Stimulated activated CD4-positive, alpha-beta T cell treated with anti-CD3 and anti-CD28 coated beads, TNF-alpha, amount 100 ng/mL, for 24 hours (primary cell): ENCODE measurements at regions not wholly inside any gene's neighbourhood (a gene's known extent, or its start where the extent isn't known, plus 50 kb on each side); places are given as distances from the start of the nearest gene placed in this dataset.

Experiments used
- DNase-seq, 3 experiments: peaks; one replicate each; pipeline ENCODE4 v3.0.0-alpha.2; 2020; ENCODE audit warnings: low read depth in 3 of 3

- no peak for DNase-seq
Measured at GRCh38 chr16:85471469-85472431, 141.4 kb upstream of the GSE1 start.

DNA sequence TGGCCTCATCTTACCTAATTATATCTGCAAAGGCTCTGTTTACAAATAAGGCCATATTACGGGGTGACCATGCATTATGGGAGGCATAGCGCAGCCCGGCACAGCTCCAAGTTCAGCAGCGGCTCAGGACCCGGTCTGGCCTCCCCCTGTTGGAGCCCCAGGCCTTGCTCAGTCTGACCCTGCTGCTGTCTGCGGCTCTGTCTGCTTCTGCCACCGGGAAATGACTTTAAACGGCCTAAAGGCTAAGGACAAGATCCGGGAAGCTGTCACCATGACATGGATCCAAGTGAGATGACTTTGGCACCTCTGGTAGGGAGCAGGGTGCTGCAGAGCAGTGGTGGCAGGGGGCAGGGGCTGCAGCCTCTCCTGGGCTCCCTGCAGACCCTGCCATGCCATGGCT lies 140.6 kb upstream of the GSE1 start:
- DNase-seq, result no peak

DNA sequence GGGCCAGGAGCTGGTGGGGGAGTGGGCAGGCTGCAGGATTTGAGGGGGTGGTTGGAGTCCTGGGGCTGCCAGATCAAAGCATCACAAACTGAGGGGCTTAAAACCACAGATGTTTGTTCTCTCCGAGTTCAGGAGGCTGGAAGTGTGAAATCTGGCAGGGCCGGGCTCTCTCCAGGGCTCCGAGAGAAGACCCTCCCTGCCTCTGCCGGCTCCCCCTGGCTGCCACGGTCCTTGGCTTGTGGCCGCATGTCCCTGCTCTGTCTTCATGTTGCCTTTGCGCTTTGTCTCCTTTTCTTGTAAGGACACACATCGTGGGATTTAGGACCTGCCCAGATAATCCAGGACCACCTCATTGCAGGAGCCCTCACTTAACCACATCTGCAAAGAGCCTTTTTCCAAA lies 139.8 kb upstream of the GSE1 start:
- DNase-seq, result no peak

DNA sequence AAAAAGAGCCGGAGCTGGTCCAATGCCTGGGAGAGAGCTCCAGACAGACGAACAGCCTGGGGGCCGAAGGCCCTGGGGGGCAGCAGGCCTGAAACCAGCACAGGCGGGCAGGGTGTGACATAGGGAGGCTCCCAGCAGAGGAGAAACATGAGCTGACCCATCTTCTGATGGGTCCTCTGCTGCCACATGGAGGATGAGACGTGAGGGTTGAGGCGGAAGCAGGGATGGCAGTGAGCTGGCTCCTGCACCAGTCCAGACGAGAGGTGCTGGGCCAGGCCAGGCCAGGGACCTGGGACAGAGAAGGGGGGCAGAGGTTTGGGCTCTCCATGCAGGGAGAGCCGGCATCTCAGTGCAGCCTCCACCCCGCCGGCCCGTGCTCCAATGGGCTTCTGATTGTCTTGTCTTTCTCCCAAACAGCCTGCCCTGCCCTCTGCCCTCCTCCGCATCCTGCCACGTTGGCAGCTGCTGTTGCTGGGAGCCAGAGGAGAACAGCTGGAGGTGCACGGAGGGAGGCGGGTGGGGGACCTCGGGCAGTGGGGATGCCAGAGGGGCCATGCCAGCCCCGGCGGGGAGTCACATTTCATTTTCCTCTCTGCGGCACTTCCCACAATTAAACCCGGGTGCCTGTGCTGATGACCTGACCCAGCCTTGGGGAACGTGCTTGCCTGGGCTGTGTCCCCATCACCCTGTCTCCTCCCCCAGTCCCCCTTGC lies 139.1 kb upstream of the GSE1 start:
- DNase-seq, result no peak

DNA sequence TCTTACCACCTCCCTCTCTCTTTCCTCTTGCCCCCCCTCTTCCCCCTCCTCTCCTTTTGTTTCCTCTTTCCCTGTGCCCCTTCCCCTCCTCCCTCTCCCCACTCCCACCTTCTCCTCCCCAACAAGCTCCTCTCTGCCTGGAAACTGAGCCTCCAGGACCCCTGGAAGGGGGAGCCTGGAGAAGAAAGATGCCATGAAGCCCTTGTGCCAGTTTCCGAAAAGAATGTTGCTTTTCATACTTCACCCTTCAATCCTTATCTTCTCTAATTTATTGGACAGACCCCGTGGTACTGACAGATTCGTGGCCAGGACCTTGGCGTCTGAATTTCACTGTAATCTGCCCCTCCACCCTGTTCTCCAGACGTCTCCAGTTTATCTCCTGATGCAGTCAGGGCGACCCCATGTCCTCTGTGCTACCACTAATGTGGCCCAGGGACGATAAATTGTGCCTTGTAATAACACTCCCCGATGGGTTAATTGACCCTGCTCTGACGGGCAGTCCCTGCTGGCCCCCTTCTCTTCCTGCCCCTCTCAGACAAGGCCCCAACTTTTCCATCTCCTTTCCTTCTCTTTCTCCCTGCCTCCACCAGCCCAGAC lies 138.4 kb upstream of the GSE1 start:
- no peak for DNase-seq

DNA sequence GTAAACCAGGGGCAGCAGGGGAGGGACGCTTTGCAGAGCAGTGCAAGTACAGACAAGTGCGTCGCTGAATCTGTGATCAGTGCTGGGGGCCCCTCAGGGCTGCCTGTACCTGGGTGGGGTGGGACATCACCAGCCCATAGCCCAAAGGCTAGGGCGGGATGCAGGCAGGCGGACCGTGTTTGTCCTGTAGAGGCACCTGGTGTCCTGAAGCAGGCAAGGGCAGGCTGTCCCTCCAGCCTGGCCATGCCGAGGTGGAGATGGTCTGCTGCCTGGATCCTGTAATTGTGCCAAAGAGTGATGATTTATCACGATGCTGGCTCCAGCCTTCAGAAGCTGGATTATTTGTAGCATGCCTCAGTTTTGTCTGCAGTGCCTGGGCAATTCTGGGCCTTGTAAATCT lies 137.9 kb upstream of the GSE1 start:
- DNase-seq, result no peak

GRCh38 chr16:85475691-85476300 lies 137.3 kb upstream of the GSE1 start:
- DNase-seq, result no peak

- no peak for DNase-seq
Measured at GRCh38 chr16:85476389-85476788, 136.7 kb upstream of the GSE1 start.

DNA sequence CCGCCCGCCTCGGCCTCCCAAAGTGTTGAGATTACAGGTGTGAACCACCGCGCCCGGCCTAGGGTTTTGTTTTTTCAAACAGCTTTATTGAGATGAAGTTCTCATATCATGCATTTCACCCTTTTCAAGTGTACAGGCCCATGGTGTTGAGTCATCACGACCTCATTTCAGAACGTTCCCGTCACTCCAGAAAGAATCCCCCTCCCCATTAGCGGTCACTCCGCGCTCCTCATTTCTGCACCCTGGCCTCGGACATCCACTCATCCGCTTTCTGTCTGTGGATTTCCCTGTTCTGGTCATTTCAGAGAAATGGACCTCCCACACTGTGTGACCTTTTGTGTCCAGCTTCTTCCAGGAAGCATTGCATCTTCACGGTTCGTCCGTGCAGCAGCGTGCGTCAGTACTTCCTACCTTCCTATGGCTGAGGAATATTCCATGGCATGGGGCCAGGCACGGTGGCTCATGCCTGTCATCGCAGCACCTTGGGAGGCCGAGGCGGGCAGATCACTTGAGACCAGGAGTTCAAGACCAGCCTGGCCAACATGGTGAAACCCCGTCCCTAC lies 135.2 kb upstream of the GSE1 start:
- no peak for DNase-seq

- no peak for DNase-seq
Measured at GRCh38 chr16:85479972-85480726, 133.0 kb upstream of the GSE1 start.

DNA sequence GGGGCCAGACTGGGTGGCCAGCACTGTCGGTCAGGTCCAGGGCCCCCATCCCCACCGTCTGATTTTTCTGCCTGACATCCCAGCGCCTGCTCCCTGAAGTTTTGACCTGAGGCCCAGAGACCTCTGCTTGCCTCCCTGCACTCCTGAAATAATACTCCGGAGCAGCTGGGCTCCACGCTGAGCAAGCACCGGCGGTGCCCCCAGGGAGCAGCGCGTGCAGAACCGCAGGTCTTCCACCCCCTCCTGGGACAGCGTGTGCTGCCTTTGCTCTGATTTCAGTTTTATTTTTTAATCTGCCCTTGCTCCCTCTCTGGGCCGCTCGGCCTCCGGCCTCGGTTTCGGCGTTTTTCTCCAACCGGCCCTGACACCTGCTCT lies 132.4 kb upstream of the GSE1 start:
- no peak for DNase-seq

- DNase-seq, result no peak
Measured at GRCh38 chr16:85481206-85481605, 131.9 kb upstream of the GSE1 start.

DNA sequence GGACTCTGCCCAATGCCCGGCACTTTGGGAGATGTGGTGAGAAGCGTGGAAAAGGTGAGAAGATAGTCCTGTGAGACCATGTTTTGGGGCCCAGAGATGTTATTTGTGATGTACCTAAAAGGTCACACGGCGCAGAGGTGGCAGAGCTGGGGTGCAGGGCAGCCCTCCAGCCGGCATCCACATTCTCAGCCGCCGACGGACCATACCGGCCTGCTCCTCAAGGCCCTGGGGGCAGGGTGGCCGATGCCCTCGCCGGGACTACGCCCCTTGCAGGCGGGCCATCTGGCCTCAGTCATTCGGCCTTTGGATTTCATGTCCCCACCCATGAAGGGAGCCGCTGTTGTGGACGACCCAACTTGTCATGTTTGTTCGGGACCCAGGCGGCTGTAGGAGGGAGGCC lies 131.4 kb upstream of the GSE1 start:
- DNase-seq, result no peak

DNA sequence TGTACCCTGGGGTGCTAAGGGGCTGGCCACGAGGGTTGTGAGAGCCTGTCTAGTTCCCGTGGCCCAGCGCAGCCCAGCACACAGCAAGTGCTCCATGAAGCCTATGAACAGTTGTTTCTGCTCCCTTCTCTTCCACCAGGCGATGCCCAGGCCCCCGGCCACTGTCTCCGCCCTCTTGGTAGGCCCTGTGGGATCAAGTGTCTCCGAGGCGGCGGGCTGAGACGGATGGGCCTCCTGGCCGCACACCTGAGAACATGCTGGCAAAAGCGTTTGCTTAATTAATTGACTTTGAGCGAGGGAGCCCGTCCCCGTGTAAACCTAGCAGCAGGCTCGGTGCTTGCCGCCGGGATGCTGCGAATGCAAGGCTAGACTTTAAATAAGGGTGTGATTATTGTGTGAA lies 129.7 kb upstream of the GSE1 start:
- DNase-seq, result no peak

- DNase-seq, result no peak
Measured at GRCh38 chr16:85484347-85485300, 128.5 kb upstream of the GSE1 start.

DNA sequence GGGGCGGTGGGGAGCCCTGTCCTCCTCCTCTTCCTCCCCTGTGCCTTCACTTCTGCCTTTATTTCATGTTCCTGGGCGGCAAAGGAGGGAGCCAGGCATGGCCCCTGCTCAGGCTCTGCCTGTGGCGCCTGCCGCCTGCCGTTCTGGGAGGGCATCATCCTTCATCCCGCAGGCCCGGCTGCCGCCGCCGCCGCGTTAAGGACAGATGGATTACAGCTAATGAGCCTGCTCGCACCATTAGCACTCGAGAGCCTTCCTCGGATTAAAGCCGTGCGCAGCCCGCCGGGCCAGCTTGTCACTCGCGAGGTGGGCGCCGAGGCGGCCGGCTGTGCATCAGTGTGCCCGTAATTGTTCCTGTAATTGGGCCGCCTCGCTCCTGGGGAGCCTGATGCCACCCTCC lies 127.7 kb upstream of the GSE1 start:
- no peak for DNase-seq

DNA sequence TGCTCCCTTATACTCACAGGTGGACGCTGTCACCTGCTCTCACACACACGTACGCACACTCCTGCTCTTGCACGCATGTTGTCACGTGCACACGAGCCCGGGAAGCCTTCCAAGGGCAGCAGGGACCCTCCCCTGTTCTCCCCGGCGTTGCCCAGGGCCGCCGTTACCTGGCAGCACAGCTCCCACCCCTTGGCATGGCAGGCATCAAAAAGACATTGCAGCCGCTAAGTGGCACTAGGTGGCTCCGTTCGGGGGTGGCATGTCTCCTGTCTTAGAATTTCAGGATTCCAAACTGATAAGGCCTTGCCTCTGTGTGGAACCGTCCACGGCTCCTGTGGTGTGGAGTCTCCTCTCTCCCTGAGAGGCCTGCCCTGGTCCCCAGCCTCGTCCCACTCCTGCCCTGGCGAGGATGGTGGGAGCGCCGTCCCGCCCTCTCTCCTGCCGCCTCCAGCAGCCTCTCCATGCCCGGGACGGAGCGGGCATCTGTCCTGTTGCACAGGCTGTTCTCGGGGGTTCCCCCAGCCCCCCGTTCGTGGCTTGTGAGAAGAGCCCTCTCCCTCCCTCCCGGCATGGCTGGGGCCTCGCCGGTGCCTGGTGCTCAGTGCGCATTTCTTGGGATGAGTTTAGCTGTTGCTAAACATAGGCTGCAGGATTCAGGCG lies 126.7 kb upstream of the GSE1 start:
- DNase-seq, result no peak

DNA sequence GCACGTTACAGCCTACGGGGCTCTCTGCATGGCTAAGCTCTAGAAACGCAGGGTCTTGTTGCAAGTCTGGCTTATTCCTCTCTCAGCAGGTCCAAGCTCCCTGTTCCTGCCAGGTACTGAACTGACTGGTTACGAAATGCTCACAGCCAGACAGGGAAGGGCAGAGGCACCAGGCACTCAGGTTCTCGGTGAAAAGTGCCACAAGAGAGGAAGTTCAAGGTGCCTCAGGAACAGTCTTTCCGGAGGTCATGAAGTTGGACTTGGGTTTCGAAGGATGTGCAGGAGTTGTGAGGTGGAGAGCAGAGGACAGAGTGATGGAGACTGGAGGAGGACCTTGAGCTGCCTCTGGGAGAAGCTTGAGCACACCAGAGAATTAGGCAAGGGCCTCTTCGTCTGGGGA lies 124.7 kb upstream of the GSE1 start:
- DNase-seq, result no peak

- DNase-seq, result no peak
Measured at GRCh38 chr16:85490407-85491057, 122.6 kb upstream of the GSE1 start.
